GM23338 (cell line): ENCODE measurements at regions not wholly inside any gene's neighbourhood (a gene's known extent, or its start where the extent isn't known, plus 50 kb on each side); places are given as distances from the start of the nearest gene placed in this dataset.

Experiments
- ATAC-seq: fragments of 200-7000 bp; cut with Tn5 transposase; 3 replicates; pipeline ENCODE4 v1.9.1; 2020
- DNase-seq: peaks from one replicate; pipeline ENCODE4 v3.0.0-alpha.2; 2015; ENCODE audit warnings: low spot score
- H2AFZ ChIP-seq: fragments of 200-600 bp; sonication (generic); 2 replicates; pipeline ENCODE4 v1.8.0; 2016; ENCODE audit warnings: antibody characterized with exemption, mild to moderate bottlenecking, moderate library complexity
- H3F3A ChIP-seq: fragments of 200-600 bp; sonication (generic); replicated peaks from 2 replicates; pipeline ENCODE4 v1.8.0; 2017; ENCODE audit warnings: antibody characterized with exemption, mixed run types, low read depth
- H3K27ac ChIP-seq: fragments of 200-600 bp; sonication (generic); 2 replicates; pipeline ENCODE4 v1.6.1; 2016; ENCODE audit warnings: low read depth
- H3K27me3 ChIP-seq: fragments of 200-600 bp; sonication (generic); 2 replicates; pipeline ENCODE4 v1.8.0; 2016; ENCODE audit warnings: mild to moderate bottlenecking, mixed run types, moderate library complexity; ENCODE audit not compliant: insufficient read depth
- H3K36me3 ChIP-seq: fragments of 200-600 bp; sonication (generic); 2 replicates; pipeline ENCODE4 v1.8.0; 2016; ENCODE audit warnings: mild to moderate bottlenecking; ENCODE audit not compliant: insufficient read depth
- H3K4me1 ChIP-seq: fragments of 200-600 bp; sonication (generic); 2 replicates; pipeline ENCODE4 v1.8.0; 2016; ENCODE audit warnings: mild to moderate bottlenecking, moderate library complexity; ENCODE audit not compliant: insufficient read depth
- H3K4me2 ChIP-seq: fragments of 200-600 bp; sonication (generic); 2 replicates; pipeline ENCODE4 v1.7.1; 2017; ENCODE audit warnings: mixed run types
- H3K4me3 ChIP-seq: fragments of 200-600 bp; sonication (generic); 2 replicates; pipeline ENCODE4 v1.6.1; 2016; ENCODE audit warnings: mixed run types
- H3K79me2 ChIP-seq: fragments of 200-600 bp; sonication (generic); replicated peaks from 2 replicates; pipeline ENCODE4 v1.8.0; 2017; ENCODE audit warnings: mild to moderate bottlenecking; ENCODE audit not compliant: insufficient read depth
- H3K9me2 ChIP-seq: fragments of 200-600 bp; sonication (generic); 2 replicates; pipeline ENCODE4 v1.8.0; 2017; ENCODE audit not compliant: insufficient read depth
- H4K20me1 ChIP-seq: fragments of 200-600 bp; sonication (generic); replicated peaks from 2 replicates; pipeline ENCODE4 v1.8.0; 2017; ENCODE audit warnings: mild to moderate bottlenecking; ENCODE audit not compliant: insufficient read depth
- H3K27ac Mint-ChIP-seq: 2 replicates; pipeline ENCODE4 v1.8.0; 2020; ENCODE audit warnings: inconsistent platforms, mild to moderate bottlenecking, moderate library complexity, mixed read lengths
- H3K27me3 Mint-ChIP-seq: 3 replicates; pipeline ENCODE4 v1.8.0; 2022; ENCODE audit warnings: low read depth, mild to moderate bottlenecking, moderate library complexity, mixed read lengths, inconsistent platforms; ENCODE audit not compliant: insufficient read depth, poor library complexity
- H3K36me3 Mint-ChIP-seq: 3 replicates; pipeline ENCODE4 v1.8.0; 2021; ENCODE audit warnings: low read depth, mild to moderate bottlenecking, inconsistent platforms, moderate library complexity, mixed read lengths
- H3K4me1 Mint-ChIP-seq: 3 replicates; pipeline ENCODE4 v1.8.0; 2020; ENCODE audit warnings: mild to moderate bottlenecking, inconsistent platforms, mixed read lengths
- H3K4me3 Mint-ChIP-seq: 3 replicates; pipeline ENCODE4 v1.8.0; 2021; ENCODE audit warnings: moderate library complexity, mild to moderate bottlenecking, inconsistent platforms, mixed read lengths
- H3K9me3 Mint-ChIP-seq: 3 replicates; pipeline ENCODE4 v1.8.0; 2020; ENCODE audit warnings: moderate library complexity, mild to moderate bottlenecking, inconsistent platforms, mixed read lengths
- EZH2phosphoT487 ChIP-seq: fragments of 200-600 bp; sonication (generic); IDR thresholded peaks from one replicate; pipeline ENCODE4 v1.8.1; 2018; ENCODE audit warnings: antibody characterized with exemption; ENCODE audit not compliant: unreplicated experiment
- NANOG ChIP-seq: IDR thresholded peaks from 2 replicates; pipeline ENCODE4 v1.6.1; 2016; ENCODE audit warnings: antibody characterized with exemption, borderline replicate concordance
- POLR2AphosphoS5 ChIP-seq: IDR thresholded peaks from 2 replicates; pipeline ENCODE4 v1.6.1; 2016; ENCODE audit warnings: antibody characterized with exemption, low read depth
- STAT1 ChIP-seq: IDR thresholded peaks from one replicate; pipeline ENCODE4 v1.6.1; 2016; ENCODE audit warnings: antibody characterized with exemption; ENCODE audit not compliant: unreplicated experiment
- ZNF331 ChIP-seq: fragments of 250-450 bp; sonication (Bioruptor Pico); IDR thresholded peaks from 2 replicates; pipeline ENCODE4 v1.5.0; 2020; ENCODE audit warnings: low read depth, mild to moderate bottlenecking, moderate library complexity
- TF ChIP-seq, protein P1 (sequence below): fragments of 250-450 bp; sonication (Bioruptor Pico); IDR thresholded peaks from 2 replicates; pipeline ENCODE4 v1.5.0; 2020; ENCODE audit warnings: mild to moderate bottlenecking, moderate library complexity
- TF ChIP-seq, protein P2 (sequence below), 2 experiments: fragments of 200-600 bp in 1 of 2; sonication (generic) in 1 of 2; conservative IDR thresholded peaks; 2 replicates each; pipeline versions ENCODE4 v1.5.1 to v1.6.1; 2016 to 2017; ENCODE audit warnings: antibody characterized with exemption in 2 of 2, low read depth in 2 of 2, mild to moderate bottlenecking in 2 of 2, moderate library complexity in 1 of 2
- TF ChIP-seq, protein P3 (sequence below): IDR thresholded peaks from 2 replicates; pipeline ENCODE4 v1.6.1; 2016; ENCODE audit warnings: antibody characterized with exemption

GRCh38 chr1:222068937-222069336 is 327.0 kb upstream of the DUSP10 start (continued):
- TF ChIP-seq, protein P1, sequence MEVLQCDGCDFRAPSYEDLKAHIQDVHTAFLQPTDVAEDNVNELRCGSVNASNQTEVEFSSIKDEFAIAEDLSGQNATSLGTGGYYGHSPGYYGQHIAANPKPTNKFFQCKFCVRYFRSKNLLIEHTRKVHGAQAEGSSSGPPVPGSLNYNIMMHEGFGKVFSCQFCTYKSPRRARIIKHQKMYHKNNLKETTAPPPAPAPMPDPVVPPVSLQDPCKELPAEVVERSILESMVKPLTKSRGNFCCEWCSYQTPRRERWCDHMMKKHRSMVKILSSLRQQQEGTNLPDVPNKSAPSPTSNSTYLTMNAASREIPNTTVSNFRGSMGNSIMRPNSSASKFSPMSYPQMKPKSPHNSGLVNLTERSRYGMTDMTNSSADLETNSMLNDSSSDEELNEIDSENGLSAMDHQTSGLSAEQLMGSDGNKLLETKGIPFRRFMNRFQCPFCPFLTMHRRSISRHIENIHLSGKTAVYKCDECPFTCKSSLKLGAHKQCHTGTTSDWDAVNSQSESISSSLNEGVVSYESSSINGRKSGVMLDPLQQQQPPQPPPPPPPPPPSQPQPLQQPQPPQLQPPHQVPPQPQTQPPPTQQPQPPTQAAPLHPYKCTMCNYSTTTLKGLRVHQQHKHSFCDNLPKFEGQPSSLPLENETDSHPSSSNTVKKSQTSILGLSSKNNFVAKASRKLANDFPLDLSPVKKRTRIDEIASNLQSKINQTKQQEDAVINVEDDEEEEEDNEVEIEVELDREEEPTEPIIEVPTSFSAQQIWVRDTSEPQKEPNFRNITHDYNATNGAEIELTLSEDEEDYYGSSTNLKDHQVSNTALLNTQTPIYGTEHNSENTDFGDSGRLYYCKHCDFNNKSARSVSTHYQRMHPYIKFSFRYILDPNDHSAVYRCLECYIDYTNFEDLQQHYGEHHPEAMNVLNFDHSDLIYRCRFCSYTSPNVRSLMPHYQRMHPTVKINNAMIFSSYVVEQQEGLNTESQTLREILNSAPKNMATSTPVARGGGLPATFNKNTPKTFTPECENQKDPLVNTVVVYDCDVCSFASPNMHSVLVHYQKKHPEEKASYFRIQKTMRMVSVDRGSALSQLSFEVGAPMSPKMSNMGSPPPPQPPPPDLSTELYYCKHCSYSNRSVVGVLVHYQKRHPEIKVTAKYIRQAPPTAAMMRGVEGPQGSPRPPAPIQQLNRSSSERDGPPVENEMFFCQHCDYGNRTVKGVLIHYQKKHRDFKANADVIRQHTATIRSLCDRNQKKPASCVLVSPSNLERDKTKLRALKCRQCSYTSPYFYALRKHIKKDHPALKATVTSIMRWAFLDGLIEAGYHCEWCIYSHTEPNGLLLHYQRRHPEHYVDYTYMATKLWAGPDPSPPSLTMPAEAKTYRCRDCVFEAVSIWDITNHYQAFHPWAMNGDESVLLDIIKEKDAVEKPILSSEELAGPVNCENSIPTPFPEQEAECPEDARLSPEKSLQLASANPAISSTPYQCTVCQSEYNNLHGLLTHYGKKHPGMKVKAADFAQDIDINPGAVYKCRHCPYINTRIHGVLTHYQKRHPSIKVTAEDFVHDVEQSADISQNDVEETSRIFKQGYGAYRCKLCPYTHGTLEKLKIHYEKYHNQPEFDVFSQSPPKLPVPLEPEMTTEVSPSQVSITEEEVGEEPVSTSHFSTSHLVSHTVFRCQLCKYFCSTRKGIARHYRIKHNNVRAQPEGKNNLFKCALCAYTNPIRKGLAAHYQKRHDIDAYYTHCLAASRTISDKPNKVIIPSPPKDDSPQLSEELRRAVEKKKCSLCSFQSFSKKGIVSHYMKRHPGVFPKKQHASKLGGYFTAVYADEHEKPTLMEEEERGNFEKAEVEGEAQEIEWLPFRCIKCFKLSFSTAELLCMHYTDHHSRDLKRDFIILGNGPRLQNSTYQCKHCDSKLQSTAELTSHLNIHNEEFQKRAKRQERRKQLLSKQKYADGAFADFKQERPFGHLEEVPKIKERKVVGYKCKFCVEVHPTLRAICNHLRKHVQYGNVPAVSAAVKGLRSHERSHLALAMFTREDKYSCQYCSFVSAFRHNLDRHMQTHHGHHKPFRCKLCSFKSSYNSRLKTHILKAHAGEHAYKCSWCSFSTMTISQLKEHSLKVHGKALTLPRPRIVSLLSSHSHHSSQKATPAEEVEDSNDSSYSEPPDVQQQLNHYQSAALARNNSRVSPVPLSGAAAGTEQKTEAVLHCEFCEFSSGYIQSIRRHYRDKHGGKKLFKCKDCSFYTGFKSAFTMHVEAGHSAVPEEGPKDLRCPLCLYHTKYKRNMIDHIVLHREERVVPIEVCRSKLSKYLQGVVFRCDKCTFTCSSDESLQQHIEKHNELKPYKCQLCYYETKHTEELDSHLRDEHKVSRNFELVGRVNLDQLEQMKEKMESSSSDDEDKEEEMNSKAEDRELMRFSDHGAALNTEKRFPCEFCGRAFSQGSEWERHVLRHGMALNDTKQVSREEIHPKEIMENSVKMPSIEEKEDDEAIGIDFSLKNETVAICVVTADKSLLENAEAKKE: no peak
- TF ChIP-seq NANOG (no peak), POLR2AphosphoS5 (no peak), STAT1 (no peak)
- TF ChIP-seq, protein P2, sequence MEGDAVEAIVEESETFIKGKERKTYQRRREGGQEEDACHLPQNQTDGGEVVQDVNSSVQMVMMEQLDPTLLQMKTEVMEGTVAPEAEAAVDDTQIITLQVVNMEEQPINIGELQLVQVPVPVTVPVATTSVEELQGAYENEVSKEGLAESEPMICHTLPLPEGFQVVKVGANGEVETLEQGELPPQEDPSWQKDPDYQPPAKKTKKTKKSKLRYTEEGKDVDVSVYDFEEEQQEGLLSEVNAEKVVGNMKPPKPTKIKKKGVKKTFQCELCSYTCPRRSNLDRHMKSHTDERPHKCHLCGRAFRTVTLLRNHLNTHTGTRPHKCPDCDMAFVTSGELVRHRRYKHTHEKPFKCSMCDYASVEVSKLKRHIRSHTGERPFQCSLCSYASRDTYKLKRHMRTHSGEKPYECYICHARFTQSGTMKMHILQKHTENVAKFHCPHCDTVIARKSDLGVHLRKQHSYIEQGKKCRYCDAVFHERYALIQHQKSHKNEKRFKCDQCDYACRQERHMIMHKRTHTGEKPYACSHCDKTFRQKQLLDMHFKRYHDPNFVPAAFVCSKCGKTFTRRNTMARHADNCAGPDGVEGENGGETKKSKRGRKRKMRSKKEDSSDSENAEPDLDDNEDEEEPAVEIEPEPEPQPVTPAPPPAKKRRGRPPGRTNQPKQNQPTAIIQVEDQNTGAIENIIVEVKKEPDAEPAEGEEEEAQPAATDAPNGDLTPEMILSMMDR (conservative IDR thresholded peaks at IDR 0.05; ENCODE audit: low read depth in 2 of 2): no peak
- TF ChIP-seq, protein P3, sequence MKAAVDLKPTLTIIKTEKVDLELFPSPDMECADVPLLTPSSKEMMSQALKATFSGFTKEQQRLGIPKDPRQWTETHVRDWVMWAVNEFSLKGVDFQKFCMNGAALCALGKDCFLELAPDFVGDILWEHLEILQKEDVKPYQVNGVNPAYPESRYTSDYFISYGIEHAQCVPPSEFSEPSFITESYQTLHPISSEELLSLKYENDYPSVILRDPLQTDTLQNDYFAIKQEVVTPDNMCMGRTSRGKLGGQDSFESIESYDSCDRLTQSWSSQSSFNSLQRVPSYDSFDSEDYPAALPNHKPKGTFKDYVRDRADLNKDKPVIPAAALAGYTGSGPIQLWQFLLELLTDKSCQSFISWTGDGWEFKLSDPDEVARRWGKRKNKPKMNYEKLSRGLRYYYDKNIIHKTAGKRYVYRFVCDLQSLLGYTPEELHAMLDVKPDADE: no peak

- no peak overlapping the region for H3K27ac Mint-ChIP-seq
- H3K36me3 Mint-ChIP-seq: peaks cover 25% of the 10 kb centered on the region
- Histone ChIP-seq H3K9me2 (peaks cover 15% of the 10 kb centered on the region), H3K4me2 (no peak overlapping the region), H4K20me1 (no peaks in the 10 kb centered on the region), H3K27ac (no peak overlapping the region), H3K27me3 (no peaks in the 10 kb centered on the region), H3K79me2 (no peaks in the 10 kb centered on the region), H2AFZ (no peak overlapping the region), H3K4me3 (no peak overlapping the region), H3K4me1 (peaks cover 29% of the 10 kb centered on the region), H3F3A (peaks cover 5% of the 10 kb centered on the region; the same call in 1 of the 2 replicates), H3K36me3 (no peaks in the 10 kb centered on the region)
- H3K4me3 Mint-ChIP-seq: no peak overlapping the region
- peaks cover 26% of the 10 kb centered on the region for H3K9me3 Mint-ChIP-seq
- DNase-seq (no peak), ATAC-seq (no peak)
- no peaks in the 10 kb centered on the region; the same call in 2 of the 3 replicates for H3K4me1 Mint-ChIP-seq
- no peaks in the 10 kb centered on the region for H3K27me3 Mint-ChIP-seq
- TF ChIP-seq, protein P2 (conservative IDR thresholded peaks at IDR 0.05; ENCODE audit: low read depth in 2 of 2): no peak
- TF ChIP-seq EZH2phosphoT487: no peak
- TF ChIP-seq ZNF331: no peak
Observed at GRCh38 chr1:222068101-222068500, 326.2 kb upstream of the DUSP10 start.
